ENCODE measurements at regions not wholly inside any gene's neighbourhood (a gene's known extent, or its start where the extent isn't known, plus 50 kb on each side); places are given as distances from the start of the nearest gene placed in this dataset.
"Not testable (repeated sequence)": the region's sequence is repeated elsewhere in the genome, so short reads cannot be mapped to it uniquely, and the experiment has no call there.

- no peaks in the 10 kb centered on the region for H3K4me1 ChIP-seq (ENCODE audit: control insufficient read depth, extremely low read depth, insufficient read depth, low read length)
- FAIRE-seq (no peak), DNase-seq (ENCODE audit: low read depth, low spot score) (no peak)
- no peak overlapping the region for H2AFZ ChIP-seq (ENCODE audit: low read depth, low read length)
- POLR2A ChIA-PET, result no interaction called here
- no peak overlapping the region for H3K9ac ChIP-seq (replicated peaks; ENCODE audit: extremely low read depth, insufficient read depth, low read length)
- CTCF ChIA-PET, result no interaction called here
- no peaks in the 10 kb centered on the region for H3K79me2 ChIP-seq (ENCODE audit: control insufficient read depth, insufficient read depth, low read length)
- intact Hi-C loops (cut with micrococcal nuclease) (no loop called here), dilution Hi-C loops (cut with MboI; ENCODE audit: extremely low pct_ligation_motif_present, low sequenced_read_pairs) (no loop called here)
- H3K4me2 ChIP-seq (ENCODE audit: insufficient read depth, low read length), result no peak overlapping the region
- H3K36me3 ChIP-seq (ENCODE audit: control insufficient read depth in 2 of 2, extremely low read depth in 1 of 2, insufficient read depth in 2 of 2, low read length in 2 of 2), result no peaks in the 10 kb centered on the region
- no peak overlapping the region for H3K27ac ChIP-seq (ENCODE audit: insufficient read depth, low read depth, low read length)
- no peaks in the 10 kb centered on the region for H4K20me1 ChIP-seq (replicated peaks; ENCODE audit: control insufficient read depth, extremely low read depth, insufficient read depth, low read length)
- no peaks in the 10 kb centered on the region for H3K9me1 ChIP-seq (replicated peaks; ENCODE audit: control insufficient read depth, extremely low read depth, insufficient read depth, low read length)
- H3K27me3 ChIP-seq (ENCODE audit: control insufficient read depth in 2 of 2, insufficient read depth in 2 of 2, low read length in 2 of 2), result no peaks in the 10 kb centered on the region
- no peak for TF ChIP-seq POLR2AphosphoS5 (IDR thresholded peaks at IDR 0.05; ENCODE audit: insufficient read depth, low read depth, low read length)
- no peak for TF ChIP-seq MYC (IDR thresholded peaks at IDR 0.05; ENCODE audit: low read depth, low read length)
- TF ChIP-seq CTCF (IDR thresholded peaks at IDR 0.05; ENCODE audit: extremely low read depth in 1 of 2, insufficient read depth in 1 of 2, low read depth in 1 of 2, low read length in 2 of 2), result no peak
- no peak for TF ChIP-seq EZH2 (IDR thresholded peaks at IDR 0.05; ENCODE audit: borderline replicate concordance, low read depth, low read length, severe bottlenecking)
- TF ChIP-seq POLR2A (IDR thresholded peaks at IDR 0.05; ENCODE audit: low read depth, low read length), result no peak
- no peak for TF ChIP-seq MAX (IDR thresholded peaks at IDR 0.05; ENCODE audit: insufficient read depth, insufficient read length)
- TF ChIP-seq FOS (IDR thresholded peaks at IDR 0.05; ENCODE audit: borderline replicate concordance, insufficient read depth, low read length), result no peak
- TF ChIP-seq GATA2 (IDR thresholded peaks at IDR 0.05; ENCODE audit: insufficient read depth, insufficient read length, low read depth, low read length), result no peak
- peaks cover 2% of the 10 kb centered on the region for H3K9me3 ChIP-seq (replicated peaks; ENCODE audit: control insufficient read depth, insufficient read depth, low read length)
- H3K4me3 ChIP-seq (replicated peaks in 1 of 3; ENCODE audit: insufficient read depth in 1 of 3, low read depth in 1 of 3, low read length in 3 of 3), result no peak overlapping the region
- no TSS peak for BruUV-seq (replicated peaks)
These were observed 610.6 kb upstream of the TBX3 start for GRCh38 chr12:115294453-115295133.

GRCh38 chr12:115285429-115285828 is 601.5 kb upstream of the TBX3 start:
- H3K4me2 ChIP-seq (ENCODE audit: insufficient read depth, low read length); H4K20me1 ChIP-seq (replicated peaks; ENCODE audit: control insufficient read depth, extremely low read depth, insufficient read depth, low read length); DNase-seq (ENCODE audit: low read depth, low spot score); H3K27me3 ChIP-seq (ENCODE audit: control insufficient read depth in 2 of 2, insufficient read depth in 2 of 2, low read length in 2 of 2); H3K9me3 ChIP-seq (replicated peaks; ENCODE audit: control insufficient read depth, insufficient read depth, low read length); H3K9me1 ChIP-seq (replicated peaks; ENCODE audit: control insufficient read depth, extremely low read depth, insufficient read depth, low read length); H3K9ac ChIP-seq (replicated peaks; ENCODE audit: extremely low read depth, insufficient read depth, low read length); dilution Hi-C loops (cut with MboI; ENCODE audit: extremely low pct_ligation_motif_present, low sequenced_read_pairs); intact Hi-C loops (cut with micrococcal nuclease); POLR2A ChIA-PET; FAIRE-seq; CTCF ChIA-PET; BruUV-seq (replicated peaks); H3K27ac ChIP-seq (ENCODE audit: insufficient read depth, low read depth, low read length); H3K36me3 ChIP-seq (ENCODE audit: control insufficient read depth in 2 of 2, extremely low read depth in 1 of 2, insufficient read depth in 2 of 2, low read length in 2 of 2); H3K4me1 ChIP-seq (ENCODE audit: control insufficient read depth, extremely low read depth, insufficient read depth, low read length); H2AFZ ChIP-seq (ENCODE audit: low read depth, low read length); H3K79me2 ChIP-seq (ENCODE audit: control insufficient read depth, insufficient read depth, low read length); H3K4me3 ChIP-seq (replicated peaks in 1 of 3; ENCODE audit: insufficient read depth in 1 of 3, low read depth in 1 of 3, low read length in 3 of 3): not testable (repeated sequence)

All from endothelial cell of umbilical vein (primary cell).